GM18505 (cell line): ENCODE measurements at regions not wholly inside any gene's neighbourhood (a gene's known extent, or its start where the extent isn't known, plus 50 kb on each side); places are given as distances from the start of the nearest gene placed in this dataset.
"Not testable (repeated sequence)": the region's sequence is repeated elsewhere in the genome, so short reads cannot be mapped to it uniquely, and the experiment has no call there.

Source experiments
- ATAC-seq: cut with Tn5 transposase; IDR thresholded peaks from one replicate; pipeline ENCODE4 v1.9.1; 2021; ENCODE audit not compliant: unreplicated experiment
- POLR2A ChIP-seq: IDR thresholded peaks from 4 replicates; pipeline ENCODE4 v1.6.1; 2011; ENCODE audit warnings: borderline replicate concordance; ENCODE audit not compliant: insufficient read depth, insufficient read length; ENCODE audit errors: extremely low read depth

DNA sequence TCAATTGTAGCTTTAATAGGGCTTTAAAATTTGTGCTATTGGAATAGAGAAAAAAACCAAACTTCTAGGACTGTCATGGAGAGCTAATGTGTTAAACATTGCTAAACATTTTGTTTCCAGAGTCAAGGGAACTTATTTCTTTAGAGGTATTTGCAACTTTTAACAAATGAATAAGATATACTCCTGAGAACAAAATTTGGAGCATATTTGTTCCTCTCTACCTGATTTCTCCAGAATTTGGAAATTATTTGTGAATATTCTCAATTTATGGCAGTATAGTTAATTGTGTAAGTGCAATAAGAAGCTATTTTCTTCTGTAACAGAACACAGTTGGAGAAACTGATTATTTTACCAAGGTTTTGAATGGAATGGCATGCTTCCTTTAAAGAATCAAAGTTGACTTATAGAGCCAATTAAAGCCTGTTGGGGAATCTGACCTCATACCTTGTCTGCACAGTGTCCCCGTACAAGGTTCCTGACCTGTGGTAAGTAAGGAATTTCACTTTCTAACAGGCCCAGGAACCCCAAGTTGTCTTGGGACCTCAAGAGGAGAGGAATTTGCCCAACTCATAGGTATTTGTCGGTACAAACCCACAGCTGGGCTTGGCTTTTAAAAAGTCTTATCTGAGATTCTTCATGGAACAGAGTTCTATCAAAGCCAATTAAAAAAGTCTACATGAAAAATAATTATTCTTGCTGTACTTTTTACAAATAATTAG, 72.6 kb upstream of the CSF1 start:
- no peak for ATAC-seq
- TF ChIP-seq POLR2A = no peak

DNA sequence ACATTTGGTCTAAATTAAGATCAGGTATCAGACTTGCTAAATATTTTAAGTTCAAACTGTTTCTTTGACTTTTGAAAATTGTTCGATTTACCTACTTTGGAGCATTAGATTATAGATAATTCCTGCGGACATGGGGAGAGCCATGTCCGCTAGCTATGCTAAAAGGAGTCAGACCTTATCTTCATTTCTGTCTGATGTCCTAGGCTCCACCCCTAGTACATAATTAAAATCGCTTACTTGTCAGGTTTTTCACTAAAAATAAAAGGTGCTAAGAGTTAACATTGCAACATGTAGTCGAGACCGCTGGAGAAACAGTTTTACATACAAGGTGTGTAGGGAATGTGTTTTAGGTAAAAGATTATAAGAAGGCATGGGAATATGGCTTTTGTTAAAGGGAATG, 71.9 kb upstream of the EPS8L3 start:
- not testable (repeated sequence) for ATAC-seq

DNA sequence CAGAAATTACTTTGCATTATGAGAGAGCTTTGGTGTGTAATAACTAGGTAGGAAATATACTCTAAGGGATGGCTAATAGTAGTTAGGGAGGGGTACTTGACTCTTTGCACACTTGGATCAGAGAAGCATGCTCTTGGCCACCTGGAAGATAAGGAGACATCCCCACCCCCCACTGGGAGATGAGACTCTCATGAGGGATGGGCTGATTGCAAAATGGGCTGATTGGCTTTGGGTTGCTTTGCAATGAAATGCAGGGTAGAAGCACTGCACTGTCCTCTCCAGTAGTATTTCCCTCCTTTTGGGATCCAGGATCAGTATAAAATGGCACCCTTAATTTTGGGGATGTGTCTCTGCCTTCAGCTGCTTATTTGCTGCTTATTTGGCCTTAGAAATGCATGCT, 71.2 kb upstream of the EPS8L3 start:
- no peak for ATAC-seq
- no peak for TF ChIP-seq POLR2A

DNA sequence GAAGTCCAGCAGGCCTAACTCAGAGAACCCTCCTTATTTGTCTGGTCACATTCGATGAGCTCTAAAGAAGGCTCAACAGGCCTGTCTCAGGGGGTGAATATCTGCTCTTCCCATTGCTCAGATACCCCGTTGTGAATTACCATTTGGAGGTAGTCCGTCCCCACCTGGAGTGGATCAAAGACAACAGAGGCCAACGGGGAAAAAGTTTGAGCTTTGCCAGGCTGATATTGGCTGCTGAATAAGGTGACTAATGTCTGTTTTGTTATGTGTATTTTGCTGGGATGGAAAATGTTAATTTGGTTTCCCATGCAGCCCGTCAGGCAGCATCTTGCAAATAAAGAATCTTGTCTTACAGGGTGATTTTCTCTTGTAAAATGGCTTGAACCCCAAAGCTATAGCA, 69.2 kb upstream of the EPS8L3 start:
- ATAC-seq = no peak
- TF ChIP-seq POLR2A = no peak

DNA sequence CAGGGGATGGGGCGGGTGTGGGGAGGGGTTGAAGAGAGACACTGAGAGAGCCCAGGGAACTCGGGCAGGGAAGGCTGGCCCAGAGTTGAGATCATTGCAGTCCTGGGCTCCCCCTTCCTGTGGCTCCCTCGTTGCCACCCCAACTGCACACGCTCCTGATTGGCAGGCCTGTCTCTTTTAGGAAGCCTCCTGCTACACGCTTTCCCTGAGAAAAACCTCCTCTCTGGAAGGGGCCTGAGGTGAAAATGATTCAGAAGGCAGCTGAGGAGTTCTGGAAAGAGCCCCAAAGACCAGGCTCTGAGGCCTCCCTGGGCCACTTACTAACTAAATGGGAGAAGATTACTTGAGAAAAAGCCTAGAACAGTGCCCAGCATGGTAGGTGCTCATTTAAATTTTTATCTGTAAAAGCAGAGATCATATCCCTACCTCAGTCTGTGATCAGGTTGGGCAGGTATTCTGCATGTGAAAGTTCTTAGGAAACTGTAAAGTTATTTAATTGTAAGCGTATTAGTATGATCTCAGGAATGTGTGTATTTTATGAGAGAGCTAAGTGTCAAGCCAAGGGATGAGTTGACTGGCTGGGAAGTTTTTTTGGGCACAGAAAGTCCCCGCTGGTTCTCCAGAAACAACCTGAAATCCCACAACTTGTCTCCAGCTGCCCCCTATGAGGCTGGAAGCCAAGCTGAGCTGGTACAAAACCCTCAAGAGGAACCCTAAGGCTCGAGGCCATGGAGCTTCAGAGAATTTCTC, 65.2 kb upstream of the EPS8L3 start:
- no peak for ATAC-seq
- TF ChIP-seq POLR2A = no peak

DNA sequence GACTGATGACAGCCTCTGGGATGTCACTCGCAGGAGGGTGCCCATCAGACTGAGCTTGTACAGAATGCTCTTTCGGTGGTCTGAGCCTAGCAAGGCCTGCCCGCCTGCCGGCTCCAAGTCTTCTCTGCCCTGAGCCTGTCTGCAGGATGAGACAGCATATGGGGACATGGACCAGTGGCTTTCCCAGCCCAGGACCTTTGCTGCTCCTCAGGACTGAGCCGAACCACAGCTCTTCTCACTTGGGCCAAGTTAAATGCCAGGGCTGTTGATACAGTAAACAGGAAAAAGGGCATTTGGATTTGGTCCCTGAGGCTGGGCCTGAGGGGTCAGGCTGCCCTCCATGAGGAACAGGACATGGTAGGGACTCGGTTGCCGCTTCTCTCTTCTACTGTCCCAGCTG, 64.3 kb upstream of the EPS8L3 start:
- no peak for TF ChIP-seq POLR2A
- ATAC-seq = no peak

DNA sequence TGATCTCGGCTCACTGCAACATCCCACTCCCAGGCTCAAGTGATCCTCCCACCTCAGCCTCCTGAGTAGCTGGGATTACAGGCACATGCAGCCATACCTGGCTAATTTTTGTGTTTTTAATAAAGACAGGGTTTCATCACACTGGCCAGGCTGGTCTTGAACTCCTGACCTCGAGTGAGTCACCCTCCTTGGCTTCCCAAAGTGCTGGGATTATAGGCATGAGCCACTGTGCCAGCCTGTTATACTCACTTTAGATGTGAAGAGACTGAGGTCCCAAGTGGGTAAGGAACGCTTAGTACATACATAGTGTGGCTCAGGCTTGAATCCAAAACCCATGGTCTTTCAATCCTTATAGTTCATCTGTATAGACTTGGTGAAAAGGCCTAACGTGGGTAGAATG, 63.7 kb upstream of the EPS8L3 start:
- no peak for TF ChIP-seq POLR2A
- ATAC-seq = no peak

DNA sequence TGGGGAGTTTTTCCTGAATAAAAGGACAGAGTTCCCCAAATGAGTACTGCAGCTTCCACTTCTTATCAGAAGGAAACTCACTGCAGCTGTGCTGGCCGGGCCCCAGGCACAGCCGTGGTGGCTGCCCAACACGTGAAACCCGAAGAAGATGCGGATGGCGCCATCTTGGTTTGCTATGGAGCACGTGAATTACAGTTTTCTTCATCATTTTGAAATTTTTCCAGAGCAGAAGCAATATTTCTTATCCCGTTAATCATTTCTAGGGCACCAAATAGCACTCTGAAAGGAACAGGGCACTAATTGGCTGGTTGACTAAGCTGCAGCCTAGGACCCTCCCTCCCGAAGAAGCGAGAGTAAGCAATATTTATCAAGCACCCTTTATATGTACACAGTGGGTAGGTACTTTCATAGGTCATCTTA, 63.2 kb upstream of the EPS8L3 start:
- TF ChIP-seq POLR2A = no peak
- ATAC-seq = no peak

DNA sequence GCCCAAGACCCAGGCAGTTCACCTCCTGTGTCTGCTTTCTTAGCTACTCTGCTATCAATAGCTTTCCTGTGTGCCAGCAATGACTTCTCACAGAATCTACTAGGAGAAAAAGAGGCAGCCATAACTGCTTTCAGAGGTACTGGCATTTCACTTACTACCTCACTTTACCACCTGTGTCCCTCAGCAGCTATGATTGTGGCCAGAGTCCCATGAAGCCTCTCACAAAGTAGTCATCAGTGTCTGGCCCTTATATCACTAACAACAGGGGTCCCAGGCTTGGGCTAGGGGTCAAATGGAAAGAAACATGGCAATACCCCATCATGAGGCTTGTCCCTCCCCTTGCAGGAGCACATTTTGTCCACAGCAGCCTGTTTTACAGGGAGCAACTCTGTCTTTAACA, 62.7 kb upstream of the EPS8L3 start:
- TF ChIP-seq POLR2A = no peak
- ATAC-seq = no peak

DNA sequence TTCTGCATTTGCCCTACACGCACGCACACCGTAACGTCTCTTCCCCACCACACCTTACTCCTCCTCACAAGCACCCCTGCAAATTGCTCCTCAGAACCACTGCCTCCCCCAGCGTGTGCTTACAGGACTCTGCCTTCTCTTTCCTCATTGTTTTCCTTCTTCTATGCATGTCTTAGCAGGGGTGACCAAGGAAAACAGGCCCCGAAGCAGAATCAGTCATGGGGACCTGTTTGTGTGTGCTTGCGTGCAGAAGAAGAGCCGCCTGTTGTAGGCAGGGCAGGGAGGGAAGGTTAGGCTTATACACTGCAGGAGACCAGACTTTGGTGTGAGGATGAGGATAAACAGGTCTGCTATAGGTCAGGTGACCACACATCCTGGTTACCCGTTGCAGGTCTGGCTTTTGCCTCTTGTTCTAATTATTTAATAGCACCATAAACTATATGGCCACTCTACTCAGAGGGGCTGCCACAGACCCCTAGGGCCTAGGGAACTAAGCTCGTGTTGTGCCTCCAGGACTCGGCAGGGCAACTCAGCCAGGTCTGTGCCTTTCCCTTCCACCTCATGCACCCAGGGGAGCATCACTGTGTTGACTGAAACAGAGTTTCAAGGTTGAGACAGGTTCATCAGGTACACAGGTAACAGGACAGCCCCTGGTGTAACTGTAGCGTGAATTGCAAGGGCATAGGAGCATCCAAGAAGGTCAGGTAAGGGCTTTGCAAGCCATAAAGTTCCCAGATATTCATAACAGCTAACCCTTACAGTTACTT, 60.8 kb upstream of the EPS8L3 start:
- no peak for ATAC-seq
- TF ChIP-seq POLR2A = no peak

DNA sequence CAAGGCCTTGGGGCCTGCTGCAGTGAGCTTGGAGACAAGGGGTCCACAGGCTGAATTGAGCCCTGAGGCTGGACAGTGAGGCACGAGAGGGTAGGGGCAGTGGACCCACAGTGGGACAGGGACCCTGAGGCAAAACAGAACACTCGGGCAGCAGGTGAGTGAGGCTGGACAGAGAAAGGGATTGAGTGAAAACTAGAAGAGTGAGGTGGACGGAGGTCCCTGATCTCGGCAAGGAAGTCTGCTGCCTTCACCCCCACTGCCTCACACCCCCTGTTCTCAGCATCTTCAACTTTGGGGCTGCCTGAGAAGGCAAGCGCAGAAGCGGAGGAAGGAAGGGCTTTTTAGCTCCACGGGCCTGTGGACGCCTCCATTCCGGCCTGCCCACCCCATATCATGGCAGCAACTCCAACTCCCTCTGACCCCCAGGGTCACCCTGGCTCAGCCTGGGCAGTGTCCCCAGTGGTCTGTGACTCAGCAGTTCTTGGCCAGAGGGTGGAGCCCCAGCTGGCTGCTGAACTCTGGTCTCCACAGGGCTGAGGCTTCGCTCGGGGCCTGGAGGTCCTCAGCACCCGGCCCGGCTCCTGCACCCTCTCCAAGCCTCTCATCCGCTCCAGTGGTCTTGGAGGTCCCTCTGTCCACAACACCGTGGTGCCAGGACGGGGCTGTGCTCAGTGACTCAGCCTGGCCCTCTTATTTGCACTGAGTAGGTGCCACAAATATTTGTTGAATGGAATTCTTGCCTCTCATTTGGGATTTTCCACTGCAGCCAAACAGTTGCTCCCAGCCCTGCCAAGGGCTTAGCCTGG, 60.0 kb upstream of the EPS8L3 start:
- ATAC-seq = no peak
- TF ChIP-seq POLR2A = no peak

DNA sequence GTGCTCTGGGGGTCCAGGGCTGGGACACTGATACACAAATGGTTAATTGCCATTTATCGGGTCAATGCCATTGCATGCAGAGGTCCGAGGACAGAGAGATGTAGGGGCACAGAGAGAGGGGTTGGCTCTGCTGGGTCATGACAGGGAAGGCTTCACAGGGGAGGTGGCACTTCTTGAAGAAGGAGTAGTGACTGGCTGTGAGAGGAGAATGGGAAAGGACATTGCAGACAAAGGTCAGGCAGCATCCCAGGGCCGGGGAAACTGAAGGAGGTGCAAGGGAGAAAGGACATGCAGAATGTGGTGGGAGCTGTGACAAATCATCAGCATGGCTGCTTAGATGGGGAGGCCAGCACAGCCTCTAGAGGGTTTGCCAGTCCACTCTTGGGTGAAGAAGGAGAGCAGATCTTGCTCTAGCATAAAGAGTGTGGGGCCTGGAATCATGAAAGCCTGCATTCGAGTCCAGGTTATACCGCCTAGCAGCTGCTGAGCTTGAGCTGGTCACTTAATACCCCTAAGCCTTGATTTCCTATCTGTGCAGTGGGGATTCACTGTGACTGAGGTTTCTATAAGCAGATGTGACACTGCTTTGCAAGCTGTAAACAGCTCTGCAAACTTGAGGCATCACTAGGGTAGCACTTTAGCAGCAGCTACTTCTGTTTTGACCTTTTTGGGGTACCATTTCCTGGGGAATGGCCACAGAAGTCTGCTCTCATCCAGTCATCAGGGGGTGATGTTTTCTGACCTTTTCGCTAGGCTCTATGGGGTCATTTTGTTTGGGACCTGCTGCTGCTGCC, 59.2 kb upstream of the EPS8L3 start:
- no peak for TF ChIP-seq POLR2A
- no peak for ATAC-seq
